Large intestine (tissue), 3 donors: ENCODE measurements at regions not wholly inside any gene's neighbourhood (a gene's known extent, or its start where the extent isn't known, plus 50 kb on each side); places are given as distances from the start of the nearest gene placed in this dataset.

Source experiments
- DNase-seq, 2 donors: peaks; one replicate each; pipeline versions ENCODE4 v3.0.0 to v3.0.0-alpha.2; 2013
- H3K27ac ChIP-seq: one replicate; pipeline ENCODE4 v1.5.1; 2013; ENCODE audit warnings: low read length
- H3K27me3 ChIP-seq: 2 replicates; pipeline ENCODE4 v1.6.1; 2013; ENCODE audit warnings: low read length; ENCODE audit not compliant: control insufficient read depth, insufficient read depth
- H3K36me3 ChIP-seq: 2 replicates; pipeline ENCODE4 v1.6.1; 2013; ENCODE audit warnings: low read length; ENCODE audit not compliant: control insufficient read depth, insufficient read depth
- H3K4me1 ChIP-seq: one replicate; pipeline ENCODE4 v1.6.1; 2013; ENCODE audit warnings: low read length; ENCODE audit not compliant: control insufficient read depth, insufficient read depth
- H3K4me3 ChIP-seq: one replicate; pipeline ENCODE4 v1.5.1; 2013; ENCODE audit warnings: low read length
- H3K9me3 ChIP-seq: one replicate; pipeline ENCODE4 v1.6.1; 2013; ENCODE audit warnings: mild to moderate bottlenecking, low read depth, low read length, moderate library complexity; ENCODE audit not compliant: control insufficient read depth
- WGBS: methylation state at CpG from one replicate; pipeline ENCODE4 v1.1.5; 2013; ENCODE audit warnings: low lambda C conversion rate; ENCODE audit not compliant: insufficient coverage; 5-methylcytosine and 5-hydroxymethylcytosine counted together

- Histone ChIP-seq H3K36me3 (no peaks in the 10 kb centered on the region), H3K4me1 (no peaks in the 10 kb centered on the region), H3K9me3 (peaks cover 12% of the 10 kb centered on the region), H3K27me3 (no peaks in the 10 kb centered on the region), H3K27ac (no peak overlapping the region), H3K4me3 (no peak overlapping the region)
- WGBS = no CpG with 5 or more reads among the region's 3 CpGs
- no peak for DNase-seq
Observed at GRCh38 chr4:115365185-115365584, 251.8 kb upstream of the NDST4 start.

GRCh38 chr4:115361781-115362180 is 248.4 kb upstream of the NDST4 start:
- no peak for DNase-seq
- no peaks in the 10 kb centered on the region for H3K4me1 ChIP-seq

GRCh38 chr4:115360431-115360830 is 247.0 kb upstream of the NDST4 start:
- Histone ChIP-seq H3K9me3 (peaks cover 3% of the 10 kb centered on the region), H3K36me3 (no peaks in the 10 kb centered on the region), H3K4me3 (no peak overlapping the region), H3K27me3 (no peaks in the 10 kb centered on the region), H3K4me1 (no peaks in the 10 kb centered on the region), H3K27ac (no peak overlapping the region)
- 40% methylated on average over 1 of the region's 2 CpGs for WGBS
- DNase-seq = no peak

More at GRCh38 chr4:115361781-115362180, 248.4 kb upstream of the NDST4 start:
- Histone ChIP-seq H3K27ac (no peak overlapping the region), H3K9me3 (peaks cover 12% of the 10 kb centered on the region), H3K4me3 (no peak overlapping the region), H3K27me3 (no peaks in the 10 kb centered on the region), H3K36me3 (no peaks in the 10 kb centered on the region)

GRCh38 chr4:115357776-115358175 is 244.4 kb upstream of the NDST4 start:
- H3K4me1 ChIP-seq = no peaks in the 10 kb centered on the region
- H3K9me3 ChIP-seq = peaks cover 3% of the 10 kb centered on the region
- no peaks in the 10 kb centered on the region for H3K27me3 ChIP-seq
- H3K27ac ChIP-seq = no peak overlapping the region
- no peak for DNase-seq
- no peaks in the 10 kb centered on the region for H3K36me3 ChIP-seq
- no peak overlapping the region for H3K4me3 ChIP-seq

GRCh38 chr4:115356176-115356575 is 242.8 kb upstream of the NDST4 start:
- no peaks in the 10 kb centered on the region for H3K27me3 ChIP-seq
- no peak overlapping the region for H3K27ac ChIP-seq
- no peak overlapping the region for H3K4me3 ChIP-seq
- 100% methylated on average over 3 of the region's 5 CpGs for WGBS
- no peaks in the 10 kb centered on the region for H3K36me3 ChIP-seq
- DNase-seq = no peak
- no peaks in the 10 kb centered on the region for H3K4me1 ChIP-seq
- H3K9me3 ChIP-seq = peaks cover 3% of the 10 kb centered on the region

- no peaks in the 10 kb centered on the region for H3K27me3 ChIP-seq
- no peaks in the 10 kb centered on the region for H3K4me1 ChIP-seq
- no CpG with 5 or more reads among the region's 3 CpGs for WGBS
- no peaks in the 10 kb centered on the region for H3K36me3 ChIP-seq
- DNase-seq = no peak
- peaks cover 3% of the 10 kb centered on the region for H3K9me3 ChIP-seq
- H3K4me3 ChIP-seq = no peak overlapping the region
- no peak overlapping the region for H3K27ac ChIP-seq
Observed at GRCh38 chr4:115355329-115355728, 241.9 kb upstream of the NDST4 start.

- H3K4me1 ChIP-seq = no peaks in the 10 kb centered on the region
- no peaks in the 10 kb centered on the region for H3K36me3 ChIP-seq
- WGBS = no CpG with 5 or more reads among the region's 1 CpG
- no peaks in the 10 kb centered on the region for H3K27me3 ChIP-seq
- H3K9me3 ChIP-seq = peaks cover 3% of the 10 kb centered on the region
- no peak for DNase-seq
- no peak overlapping the region for H3K4me3 ChIP-seq
- no peak overlapping the region for H3K27ac ChIP-seq
Observed at GRCh38 chr4:115353370-115353769, 239.9 kb upstream of the NDST4 start.

- H3K27me3 ChIP-seq = no peaks in the 10 kb centered on the region
- H3K27ac ChIP-seq = no peak overlapping the region
- no peak for DNase-seq
- no peaks in the 10 kb centered on the region for H3K9me3 ChIP-seq
- H3K4me1 ChIP-seq = no peaks in the 10 kb centered on the region
- no peak overlapping the region for H3K4me3 ChIP-seq
- H3K36me3 ChIP-seq = no peaks in the 10 kb centered on the region
Observed at GRCh38 chr4:115343171-115343570, 229.8 kb upstream of the NDST4 start.

GRCh38 chr4:115334736-115335411 is 221.5 kb upstream of the NDST4 start:
- WGBS = 93% methylated on average over 2 of the region's 4 CpGs
- no peaks in the 10 kb centered on the region for H3K4me1 ChIP-seq
- no peaks in the 10 kb centered on the region for H3K36me3 ChIP-seq

GRCh38 chr4:115332078-115332477 is 218.7 kb upstream of the NDST4 start:
- no peaks in the 10 kb centered on the region for H3K36me3 ChIP-seq
- no peaks in the 10 kb centered on the region for H3K4me1 ChIP-seq
- H3K4me3 ChIP-seq = no peak overlapping the region
- WGBS = 100% methylated on average over 1 of the region's 1 CpG
- no peak overlapping the region for H3K27ac ChIP-seq
- no peaks in the 10 kb centered on the region for H3K9me3 ChIP-seq
- DNase-seq = no peak
- H3K27me3 ChIP-seq = no peaks in the 10 kb centered on the region

More at GRCh38 chr4:115334736-115335411, 221.5 kb upstream of the NDST4 start:
- no peak overlapping the region for H3K27ac ChIP-seq
- no peak for DNase-seq
- H3K27me3 ChIP-seq = no peaks in the 10 kb centered on the region
- no peak overlapping the region for H3K4me3 ChIP-seq
- no peaks in the 10 kb centered on the region for H3K9me3 ChIP-seq

- H3K4me1 ChIP-seq = no peaks in the 10 kb centered on the region
- H3K36me3 ChIP-seq = no peaks in the 10 kb centered on the region
- no peaks in the 10 kb centered on the region for H3K27me3 ChIP-seq
- H3K27ac ChIP-seq = no peak overlapping the region
- DNase-seq = no peak
- no CpG with 5 or more reads among the region's 2 CpGs for WGBS
- no peak overlapping the region for H3K4me3 ChIP-seq
- no peaks in the 10 kb centered on the region for H3K9me3 ChIP-seq
Observed at GRCh38 chr4:115331241-115331640, 217.8 kb upstream of the NDST4 start.
